Dermis microvascular lymphatic vessel endothelial cell (primary cell): ENCODE measurements at regions not wholly inside any gene's neighbourhood (a gene's known extent, or its start where the extent isn't known, plus 50 kb on each side); places are given as distances from the start of the nearest gene placed in this dataset.

Experiments used
- DNase-seq, 2 donors: peaks; one replicate each; pipeline versions ENCODE4 v3.0.0 to v3.0.0-alpha.2; 2010; ENCODE audit warnings: low read depth in 2 of 2

GRCh38 chr9:126221480-126221879, 105.1 kb upstream of the MVB12B start:
- no peak for DNase-seq

GRCh38 chr9:126222363-126222834, 104.2 kb upstream of the MVB12B start:
- DNase-seq, result no peak

DNA sequence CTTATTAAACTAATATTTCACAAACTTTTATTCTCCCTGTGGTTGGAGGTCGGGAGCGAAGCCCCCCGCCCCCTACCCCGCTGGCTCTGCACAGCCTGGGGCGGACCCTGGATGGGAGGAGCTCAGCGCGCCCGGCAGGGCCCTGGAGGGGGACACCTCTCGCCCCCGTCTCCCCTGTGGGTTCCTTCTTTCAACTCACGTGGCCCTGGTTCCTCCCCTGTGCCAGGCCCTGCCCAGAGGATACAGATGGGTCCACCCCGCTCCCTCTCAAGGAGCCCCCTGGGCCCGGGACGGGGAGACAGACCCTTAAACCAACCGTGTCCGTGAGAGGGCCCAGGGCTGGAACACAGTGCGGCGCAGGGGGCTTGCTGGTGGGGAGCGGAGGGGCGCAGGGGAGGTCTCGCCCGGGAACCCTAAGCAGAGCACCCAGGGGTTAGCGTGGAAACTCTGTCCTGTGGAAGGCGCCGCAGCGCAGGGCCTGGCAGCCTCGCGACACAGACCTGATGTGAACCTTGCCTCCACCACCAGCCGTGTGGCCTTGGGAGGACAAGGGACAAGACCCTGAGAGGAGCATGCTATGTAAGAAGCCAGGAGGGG, 103.7 kb upstream of the MVB12B start:
- DNase-seq, result no peak

- DNase-seq, result no peak
Measured at GRCh38 chr9:126223798-126224531, 102.7 kb upstream of the MVB12B start.

DNA sequence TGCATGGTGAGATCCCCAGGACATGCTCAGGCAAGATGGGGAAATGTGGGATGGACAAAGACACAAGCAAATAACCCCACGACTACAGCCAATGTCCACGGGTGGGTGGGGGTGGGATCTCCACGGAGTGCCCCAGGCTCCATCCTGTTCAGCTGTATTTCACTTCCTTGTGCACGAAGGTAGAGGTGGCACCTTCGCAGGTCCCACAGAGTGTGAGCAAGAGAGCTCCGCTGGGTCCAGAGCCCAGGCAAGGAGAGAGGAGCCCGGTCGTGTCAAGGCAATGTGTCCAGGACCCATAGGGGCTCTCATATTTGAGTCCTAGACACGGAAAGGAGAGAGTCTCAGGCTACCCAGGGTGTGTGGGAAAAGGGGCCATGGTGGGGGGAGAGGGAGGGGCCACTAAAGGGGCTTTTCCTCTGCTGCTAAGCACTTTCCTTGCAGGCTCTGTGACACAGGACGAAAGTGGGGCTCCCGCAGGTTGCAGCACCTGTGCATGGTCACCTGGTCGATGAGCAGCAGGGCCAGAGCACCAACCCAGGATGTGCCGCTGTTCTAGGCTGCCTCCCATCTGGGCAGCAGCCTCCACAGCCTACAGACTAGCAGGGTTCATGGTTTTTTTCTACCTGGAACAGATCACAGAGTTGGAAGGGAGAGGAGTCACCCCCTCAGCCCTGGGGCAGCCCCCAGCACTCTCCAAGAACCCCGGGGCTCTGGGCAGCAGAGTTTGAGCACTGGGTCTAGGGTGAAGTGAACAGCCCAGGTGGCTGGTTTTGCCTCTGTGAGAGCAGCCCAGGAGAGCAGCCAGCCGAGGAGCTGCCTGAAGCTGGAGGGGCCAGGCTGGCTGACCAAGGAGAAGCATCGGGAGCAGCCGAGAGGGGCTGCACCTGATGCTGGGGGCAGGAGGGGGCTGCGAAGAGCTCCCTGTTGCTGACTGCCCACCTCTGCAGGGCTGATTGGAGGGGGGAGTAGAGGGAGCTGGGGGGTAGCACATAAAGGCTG, 100.7 kb upstream of the MVB12B start:
- no peak for DNase-seq

GRCh38 chr9:126226991-126227936, 99.4 kb upstream of the MVB12B start:
- no peak for DNase-seq

- no peak for DNase-seq
Measured at GRCh38 chr9:126228111-126228780, 98.4 kb upstream of the MVB12B start.

DNA sequence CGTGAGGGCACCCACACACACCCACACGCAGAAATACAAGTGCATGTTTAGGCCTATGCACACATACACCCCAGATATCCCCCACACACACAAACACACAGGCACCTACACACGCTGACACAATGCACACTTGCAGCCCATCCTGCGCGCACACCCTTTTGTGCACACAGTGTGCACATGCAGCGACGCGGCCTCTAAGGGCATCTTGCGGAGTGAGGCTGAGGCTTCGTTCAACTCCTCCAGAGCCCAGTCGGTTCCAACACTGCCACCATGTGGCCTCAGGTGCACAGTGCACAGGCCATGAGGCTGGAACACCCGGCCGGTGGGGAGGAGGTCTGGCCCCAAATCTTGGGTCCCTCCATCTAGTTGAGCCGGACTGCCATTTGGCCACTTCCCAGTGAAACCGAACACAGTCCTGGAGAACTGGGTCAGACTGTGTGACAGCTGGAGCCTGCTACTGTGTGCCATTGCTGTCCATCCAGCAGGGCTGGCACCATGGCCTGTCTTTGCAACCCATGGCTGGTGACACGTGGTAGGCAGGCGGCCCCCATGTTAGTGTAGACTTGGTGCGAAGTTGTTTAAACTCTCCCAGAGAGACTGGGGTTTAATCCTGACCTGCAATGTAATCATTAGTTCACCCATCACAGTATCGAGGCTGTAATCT, 97.7 kb upstream of the MVB12B start:
- DNase-seq, result peak; percentile 29 to 64

DNA sequence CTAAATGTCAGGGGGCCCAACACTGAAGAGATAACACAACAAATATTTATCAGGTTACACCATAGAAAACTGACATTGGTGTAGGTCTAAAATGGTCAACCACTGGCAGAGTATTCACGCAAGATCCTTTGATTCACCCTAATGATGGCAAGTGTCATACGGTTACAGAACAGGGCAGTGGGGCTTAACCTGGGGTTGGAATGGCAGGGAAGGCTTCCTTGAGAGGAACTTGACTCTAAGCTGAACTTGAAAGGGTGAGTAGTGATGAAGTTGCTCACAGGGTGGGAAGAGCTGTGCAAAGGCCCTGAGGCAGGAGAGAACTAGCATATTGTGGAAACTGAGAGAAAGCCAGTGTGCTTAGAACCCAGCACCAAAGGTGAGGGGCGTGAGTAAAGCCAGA, 97.1 kb upstream of the MVB12B start:
- DNase-seq, result no peak

DNA sequence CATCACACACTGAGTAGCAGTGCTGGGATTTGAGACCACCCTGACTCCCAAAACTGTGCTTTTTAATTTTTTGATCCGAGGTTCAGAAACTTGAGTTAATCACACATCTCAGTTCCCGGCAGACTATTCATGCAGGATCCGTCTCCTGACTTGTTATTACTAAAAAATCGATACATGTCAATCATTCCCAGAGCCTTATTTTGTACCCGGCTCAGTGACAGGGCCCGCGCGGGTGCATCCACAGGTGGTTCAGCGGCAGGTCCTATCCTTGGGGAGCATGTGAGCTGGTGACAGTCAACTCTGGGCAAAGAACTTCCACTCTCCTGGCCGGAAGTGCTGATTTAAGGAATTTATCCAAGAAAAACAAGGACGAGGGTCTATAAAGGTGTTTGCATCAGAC, 95.9 kb upstream of the MVB12B start:
- no peak for DNase-seq

DNA sequence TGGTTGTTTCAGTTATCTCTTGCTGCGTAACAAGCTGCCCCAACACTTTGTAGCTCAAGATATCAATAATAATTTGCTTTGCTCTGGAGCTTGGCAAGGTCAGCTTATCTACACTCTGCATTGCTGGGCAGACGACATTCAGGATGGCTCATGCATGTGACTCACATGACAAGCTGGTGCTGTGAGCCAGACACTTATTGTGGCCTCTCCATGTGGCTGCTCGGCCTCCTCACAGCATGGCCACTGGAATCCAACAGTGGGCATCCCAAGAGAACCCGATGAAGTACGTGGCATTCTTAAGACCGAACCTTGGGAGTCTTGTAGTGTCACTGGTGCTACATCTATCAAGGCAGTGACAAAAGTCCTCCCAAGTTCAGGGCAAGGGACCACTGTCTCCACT, 94.2 kb upstream of the MVB12B start:
- DNase-seq, result no peak

DNA sequence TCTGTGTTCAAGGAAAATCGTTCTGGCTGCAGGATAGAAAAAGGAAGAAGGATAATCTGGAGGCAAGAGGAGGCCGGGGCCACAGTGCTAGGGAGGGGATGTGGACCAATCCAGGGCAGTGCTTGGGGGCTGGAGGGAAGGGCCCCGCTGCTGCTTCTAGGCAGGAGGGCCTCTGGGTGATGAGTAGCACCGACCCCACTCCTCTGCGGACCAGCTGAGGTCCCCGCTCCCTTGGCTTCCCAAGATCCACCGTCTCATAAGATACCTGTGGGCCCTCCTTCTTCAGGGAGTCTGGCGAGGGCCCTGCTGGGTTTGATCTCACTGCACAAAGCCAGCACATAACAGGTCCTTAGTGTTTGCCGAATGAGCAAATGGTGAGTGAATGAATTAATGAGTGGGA, 93.5 kb upstream of the MVB12B start:
- no peak for DNase-seq

- DNase-seq, result no peak
Measured at GRCh38 chr9:126233913-126234525, 92.6 kb upstream of the MVB12B start.

DNA sequence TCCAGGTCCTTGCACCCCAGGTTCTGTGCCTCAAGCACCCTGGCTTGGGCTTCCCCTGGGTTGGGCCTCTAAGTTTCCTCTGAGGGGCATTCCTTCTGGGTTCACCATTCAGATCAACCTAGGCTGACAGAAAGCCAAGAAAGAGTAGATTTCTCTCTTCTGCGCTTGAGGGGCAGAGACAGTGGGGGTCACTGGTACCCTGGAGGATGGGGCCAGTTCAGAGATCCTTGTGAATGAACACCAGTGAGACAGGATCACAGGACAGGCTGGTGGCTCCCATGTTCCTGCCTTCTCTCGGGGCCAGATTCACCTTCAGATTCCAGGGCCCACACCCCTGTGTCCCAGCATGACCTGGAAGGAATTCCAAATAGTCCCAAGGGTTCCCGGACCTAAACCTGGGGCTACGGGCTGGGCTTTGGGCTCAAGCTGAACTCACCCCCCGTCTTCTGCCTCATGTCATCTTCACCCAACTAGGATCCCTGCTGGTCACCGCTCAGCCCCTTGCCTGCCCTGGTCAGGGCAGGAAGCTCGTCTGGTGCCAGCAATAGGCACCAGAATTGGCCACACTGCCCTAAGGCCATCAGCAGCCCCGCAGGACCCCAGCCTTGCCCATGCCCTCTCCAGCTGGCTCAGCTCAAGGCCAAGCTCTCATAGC, 91.8 kb upstream of the MVB12B start:
- no peak for DNase-seq

GRCh38 chr9:126235336-126236243, 91.0 kb upstream of the MVB12B start:
- DNase-seq, result no peak

DNA sequence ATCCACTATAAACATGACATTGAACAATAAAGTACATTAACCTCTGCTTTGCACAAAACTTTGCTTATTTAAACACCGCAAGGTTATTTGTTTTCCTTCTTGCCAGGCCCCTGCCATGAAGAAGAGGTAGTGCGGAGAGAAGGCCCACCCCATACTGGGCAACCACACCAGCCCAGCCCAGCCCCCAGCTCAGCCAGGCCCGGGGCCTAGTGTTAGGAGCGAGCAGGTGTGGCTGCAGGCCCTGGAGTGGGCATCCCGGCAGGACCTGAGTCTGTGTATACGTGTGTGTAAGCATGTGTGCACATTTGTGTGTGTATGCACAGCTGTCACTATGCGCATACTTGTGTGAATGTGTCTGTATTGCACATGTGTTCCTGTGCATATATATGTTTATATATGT, 90.4 kb upstream of the MVB12B start:
- DNase-seq, result no peak

- no peak for DNase-seq
Measured at GRCh38 chr9:126238415-126238814, 88.2 kb upstream of the MVB12B start.

DNA sequence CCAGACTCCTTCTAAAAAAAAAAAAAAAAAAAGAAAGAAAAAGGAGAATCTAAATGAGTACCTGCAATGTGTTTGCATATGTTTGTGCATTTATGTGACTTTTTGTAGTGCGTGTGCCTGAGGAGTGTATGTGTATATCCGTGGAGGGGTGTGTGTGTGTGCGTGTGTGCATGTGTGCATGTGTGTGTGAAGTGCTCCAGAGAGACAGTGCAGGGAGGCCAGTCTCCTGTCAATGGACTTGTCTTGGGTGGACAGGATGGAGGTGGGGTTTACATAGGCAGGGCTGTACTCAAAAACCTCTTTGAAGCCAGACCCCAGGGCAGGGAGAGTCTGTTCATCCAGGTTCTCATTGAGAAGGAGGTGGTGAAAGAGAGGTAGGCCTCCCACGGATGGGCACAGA, 87.1 kb upstream of the MVB12B start:
- no peak for DNase-seq
